ENCODE measurements at regions not wholly inside any gene's neighbourhood (a gene's known extent, or its start where the extent isn't known, plus 50 kb on each side); places are given as distances from the start of the nearest gene placed in this dataset.

DNA sequence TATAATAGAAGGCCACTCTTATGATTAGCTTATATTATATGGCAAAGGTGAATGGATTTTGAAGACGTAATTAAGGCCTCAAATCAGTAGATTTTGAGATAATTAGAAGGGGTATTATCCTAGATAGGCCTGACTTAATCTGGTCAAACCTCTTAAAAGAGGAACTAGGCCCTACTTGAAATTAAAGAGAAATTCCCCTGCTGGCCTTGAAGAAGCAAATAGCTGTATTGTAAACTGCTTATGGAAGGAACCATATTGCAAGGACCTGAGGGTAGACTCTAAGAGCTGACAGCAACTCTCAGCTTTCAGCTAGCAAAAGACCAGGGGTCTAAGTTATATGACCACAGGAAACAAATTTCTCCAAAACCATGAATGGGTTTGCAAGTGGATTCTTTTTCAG, 219.0 kb upstream of the ONECUT1 start:
- Mint-ChIP-seq H3K4me3 (no peak overlapping the region), H3K27me3 (ENCODE audit: low read depth in 3 of 3) (peaks cover 0 to 1% (median 0%) of the 10 kb centered on the region in 3 donors), H3K36me3 (no peaks in the 10 kb centered on the region), H3K4me1 (no peaks in the 10 kb centered on the region), H3K9me3 (peaks cover 2 to 16% (median 5%) of the 10 kb centered on the region in 7 donors), H3K27ac (no peak overlapping the region)
- no peak for DNase-seq
- intact Hi-C loops (cut with micrococcal nuclease): no loop called here
- TF ChIP-seq, protein P1, sequence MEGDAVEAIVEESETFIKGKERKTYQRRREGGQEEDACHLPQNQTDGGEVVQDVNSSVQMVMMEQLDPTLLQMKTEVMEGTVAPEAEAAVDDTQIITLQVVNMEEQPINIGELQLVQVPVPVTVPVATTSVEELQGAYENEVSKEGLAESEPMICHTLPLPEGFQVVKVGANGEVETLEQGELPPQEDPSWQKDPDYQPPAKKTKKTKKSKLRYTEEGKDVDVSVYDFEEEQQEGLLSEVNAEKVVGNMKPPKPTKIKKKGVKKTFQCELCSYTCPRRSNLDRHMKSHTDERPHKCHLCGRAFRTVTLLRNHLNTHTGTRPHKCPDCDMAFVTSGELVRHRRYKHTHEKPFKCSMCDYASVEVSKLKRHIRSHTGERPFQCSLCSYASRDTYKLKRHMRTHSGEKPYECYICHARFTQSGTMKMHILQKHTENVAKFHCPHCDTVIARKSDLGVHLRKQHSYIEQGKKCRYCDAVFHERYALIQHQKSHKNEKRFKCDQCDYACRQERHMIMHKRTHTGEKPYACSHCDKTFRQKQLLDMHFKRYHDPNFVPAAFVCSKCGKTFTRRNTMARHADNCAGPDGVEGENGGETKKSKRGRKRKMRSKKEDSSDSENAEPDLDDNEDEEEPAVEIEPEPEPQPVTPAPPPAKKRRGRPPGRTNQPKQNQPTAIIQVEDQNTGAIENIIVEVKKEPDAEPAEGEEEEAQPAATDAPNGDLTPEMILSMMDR (IDR thresholded peaks at IDR 0.05): no peak
- Histone ChIP-seq H3K79me2 (ENCODE audit: insufficient read depth, low read length) (no peaks in the 10 kb centered on the region), H3K9ac (ENCODE audit: insufficient read depth, low read length, poor library complexity, severe bottlenecking) (no peak overlapping the region), H3K27me3 (ENCODE audit: control insufficient read depth in 2 of 2, insufficient read depth in 2 of 2, low read length in 2 of 2) (no peaks in the 10 kb centered on the region), H4K20me1 (ENCODE audit: insufficient read depth, low read length) (no peaks in the 10 kb centered on the region), H3K4me1 (ENCODE audit: control insufficient read depth in 1 of 2, insufficient read depth in 2 of 2, low read length in 2 of 2) (no peaks in the 10 kb centered on the region), H3K4me3 (replicated peaks in 1 of 3; ENCODE audit: low read depth in 2 of 3, low read length in 3 of 3) (no peak overlapping the region), H3K9me3 (replicated peaks in 1 of 2; ENCODE audit: control insufficient read depth in 1 of 2, insufficient read depth in 1 of 2, low read length in 2 of 2) (peaks cover 5 to 7% of the 10 kb centered on the region in 2 donors), H3K36me3 (replicated peaks in 1 of 2; ENCODE audit: control insufficient read depth in 1 of 2, insufficient read depth in 2 of 2, low read length in 2 of 2) (no peaks in the 10 kb centered on the region), H2AFZ (ENCODE audit: insufficient read depth, low read depth, low read length, poor library complexity, severe bottlenecking) (no peak overlapping the region), H3K27ac (ENCODE audit: low read depth in 1 of 2, low read length in 2 of 2) (no peak overlapping the region), H3K4me2 (replicated peaks; ENCODE audit: extremely low read depth, low read length, poor library complexity, severe bottlenecking) (no peak overlapping the region)
- WGBS (ENCODE audit: insufficient coverage): no CpG with 5 or more reads among the region's 1 CpG

DNA sequence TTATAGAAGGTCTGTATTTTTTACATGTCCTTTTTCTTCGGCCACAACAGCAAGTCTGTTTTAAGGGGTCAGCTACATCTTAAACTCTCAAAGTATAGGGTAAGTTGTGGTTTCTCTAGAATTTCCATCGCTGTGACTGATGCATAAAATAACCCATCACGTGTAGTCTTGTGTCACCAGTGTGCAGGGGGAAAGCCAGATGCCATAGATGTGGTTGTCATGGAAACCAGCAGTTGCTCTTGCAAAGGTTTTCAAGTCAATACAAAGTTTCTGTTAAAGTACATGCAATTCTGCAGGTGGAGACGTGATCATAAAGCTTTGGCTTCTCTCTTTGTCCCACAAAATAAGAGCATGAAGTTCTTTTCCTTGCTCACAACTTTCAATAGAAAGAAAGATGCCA, 210.3 kb upstream of the ONECUT1 start:
- no peaks in the 10 kb centered on the region for H3K27me3 ChIP-seq (ENCODE audit: control insufficient read depth in 2 of 2, insufficient read depth in 2 of 2, low read length in 2 of 2)
- 45% methylated on average over 2 of the region's 4 CpGs for WGBS (ENCODE audit: insufficient coverage)
- no peaks in the 10 kb centered on the region for H3K9me3 ChIP-seq (replicated peaks in 1 of 2; ENCODE audit: control insufficient read depth in 1 of 2, insufficient read depth in 1 of 2, low read length in 2 of 2)
- H4K20me1 ChIP-seq (ENCODE audit: insufficient read depth, low read length): no peaks in the 10 kb centered on the region
- H3K27ac Mint-ChIP-seq: no peak overlapping the region
- peaks cover 0 to 5% (median 3%) of the 10 kb centered on the region in 7 donors for H3K9me3 Mint-ChIP-seq
- peaks cover 0 to 1% (median 0%) of the 10 kb centered on the region in 3 donors for H3K27me3 Mint-ChIP-seq (ENCODE audit: low read depth in 3 of 3)
- TF ChIP-seq, protein P1 (IDR thresholded peaks at IDR 0.05): no peak
- H3K36me3 ChIP-seq (replicated peaks in 1 of 2; ENCODE audit: control insufficient read depth in 1 of 2, insufficient read depth in 2 of 2, low read length in 2 of 2): no peaks in the 10 kb centered on the region
- DNase-seq: no peak
- no peak overlapping the region for H3K27ac ChIP-seq (ENCODE audit: low read depth in 1 of 2, low read length in 2 of 2)
- H3K4me3 Mint-ChIP-seq: no peak overlapping the region
- no peaks in the 10 kb centered on the region for H3K36me3 Mint-ChIP-seq
- no peaks in the 10 kb centered on the region for H3K79me2 ChIP-seq (ENCODE audit: insufficient read depth, low read length)
- no peak overlapping the region for H3K9ac ChIP-seq (ENCODE audit: insufficient read depth, low read length, poor library complexity, severe bottlenecking)
- no peaks in the 10 kb centered on the region for H3K4me1 ChIP-seq (ENCODE audit: control insufficient read depth in 1 of 2, insufficient read depth in 2 of 2, low read length in 2 of 2)
- H3K4me3 ChIP-seq (replicated peaks in 1 of 3; ENCODE audit: low read depth in 2 of 3, low read length in 3 of 3): no peak overlapping the region
- no peaks in the 10 kb centered on the region for H3K4me1 Mint-ChIP-seq
- intact Hi-C loops (cut with micrococcal nuclease): no loop called here
- no peak overlapping the region for H2AFZ ChIP-seq (ENCODE audit: insufficient read depth, low read depth, low read length, poor library complexity, severe bottlenecking)
- no peak overlapping the region for H3K4me2 ChIP-seq (replicated peaks; ENCODE audit: extremely low read depth, low read length, poor library complexity, severe bottlenecking)

All from CD14-positive monocyte (primary cell).